SK-MEL-5 (cell line): ENCODE measurements at regions not wholly inside any gene's neighbourhood (a gene's known extent, or its start where the extent isn't known, plus 50 kb on each side); places are given as distances from the start of the nearest gene placed in this dataset.
"Not testable (repeated sequence)": the region's sequence is repeated elsewhere in the genome, so short reads cannot be mapped to it uniquely, and the experiment has no call there.

Experiments used
- DNase-seq: peaks from one replicate; pipeline ENCODE4 v3.0.0-alpha.2; 2016; ENCODE audit warnings: low read depth, low spot score
- in situ Hi-C: cut with HindIII; loops from 2 replicates; pipeline ENCODE4 v1.10.0; 2016; ENCODE audit warnings: low sequenced_read_pairs, high pct_unique_total_duplicates, low pct_unique_long_range_greater_than_20kb

GRCh38 chr15:20473465-20473864 is 68.1 kb downstream of the GOLGA6L6 start:
- in situ Hi-C loops, DNase-seq: not testable (repeated sequence)

GRCh38 chr15:20472983-20473382 is 68.6 kb downstream of the GOLGA6L6 start:
- DNase-seq, in situ Hi-C loops: not testable (repeated sequence)

DNA sequence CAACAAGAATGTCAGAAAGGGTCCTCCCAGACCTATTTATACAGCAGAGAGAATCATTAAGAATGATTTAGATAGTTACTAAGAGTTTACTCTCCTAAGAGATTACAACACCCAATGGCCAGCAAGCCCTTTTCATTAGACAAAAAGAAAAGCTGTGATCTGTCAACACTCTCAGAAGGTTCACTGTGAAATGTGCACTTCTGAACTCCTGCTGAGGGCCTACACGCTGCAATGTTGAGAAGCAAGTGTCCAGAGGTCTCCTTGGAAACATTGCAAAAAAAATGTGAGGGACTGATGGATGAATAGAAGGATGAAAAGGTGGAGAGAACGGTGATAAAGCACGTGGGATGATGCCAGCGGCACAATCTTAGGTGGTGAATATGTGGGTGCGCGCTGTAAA is 70.8 kb downstream of the GOLGA6L6 start:
- DNase-seq, in situ Hi-C loops: not testable (repeated sequence)

GRCh38 chr15:20441138-20441537 is 100.5 kb downstream of the GOLGA6L6 start:
- DNase-seq, in situ Hi-C loops: not testable (repeated sequence)

DNA sequence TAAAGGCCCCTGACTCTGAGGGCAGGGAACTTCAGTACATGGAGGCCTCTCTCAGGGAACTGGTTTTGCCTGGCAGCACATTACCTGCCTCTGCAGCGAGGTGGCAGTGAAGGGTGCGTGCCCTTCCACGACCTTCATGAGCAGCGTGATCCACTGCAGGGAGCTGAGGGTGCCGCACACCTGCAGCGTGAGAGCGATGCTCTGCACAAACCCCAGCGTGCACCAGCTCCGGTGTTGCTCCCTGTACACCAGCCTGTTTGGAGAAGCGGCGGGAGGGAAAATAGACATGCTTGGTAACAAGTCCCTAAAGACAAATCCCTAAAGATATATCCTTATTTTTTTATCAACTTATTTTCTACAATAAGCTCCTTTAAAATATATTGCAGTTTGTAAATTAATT is 101.2 kb downstream of the GOLGA6L6 start:
- DNase-seq, result not testable (repeated sequence)

GRCh38 chr15:20439111-20439510 is 102.5 kb downstream of the GOLGA6L6 start:
- DNase-seq, in situ Hi-C loops: not testable (repeated sequence)

More for the DNA sequence above, 101.2 kb downstream of the GOLGA6L6 start:
- in situ Hi-C loops, result not testable (repeated sequence)

DNA sequence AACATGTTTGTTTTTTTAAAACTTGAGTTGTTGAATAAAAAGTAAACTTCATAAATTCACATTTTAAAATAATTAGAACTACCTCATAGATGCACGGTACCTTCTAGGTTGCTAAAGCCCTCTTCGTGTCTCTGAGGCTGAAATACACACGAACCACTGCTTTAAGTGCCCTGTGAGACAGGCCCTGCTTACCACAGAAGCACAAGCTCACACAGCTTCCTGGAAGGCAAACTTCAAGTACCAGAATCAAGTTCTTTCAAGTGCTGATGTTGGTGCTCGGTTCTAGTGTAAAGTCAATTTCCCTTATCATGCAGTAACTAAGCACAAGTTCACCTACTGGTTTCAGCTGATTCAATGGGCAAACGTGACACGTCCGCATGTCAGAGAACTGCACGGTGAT is 103.3 kb downstream of the GOLGA6L6 start:
- in situ Hi-C loops, DNase-seq: not testable (repeated sequence)

DNA sequence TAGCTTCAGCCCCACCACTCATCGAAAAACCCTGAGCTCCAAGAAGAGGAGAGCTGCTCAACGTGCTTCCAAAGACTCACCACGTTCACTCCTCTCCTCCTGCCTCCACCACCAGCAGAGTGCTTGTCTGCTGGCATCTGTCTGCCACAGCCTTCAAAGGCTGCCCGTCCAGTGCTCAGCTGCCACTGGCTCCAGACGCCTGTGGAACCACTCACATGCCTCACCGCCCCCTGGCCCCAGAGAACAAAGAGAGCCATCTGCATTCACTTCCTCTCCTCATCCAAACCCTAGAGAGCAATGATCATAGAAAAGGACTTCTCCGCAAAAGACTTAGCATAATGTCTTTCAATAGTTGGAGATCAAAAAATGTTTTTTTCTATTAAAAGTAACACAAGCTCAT is 108.1 kb downstream of the GOLGA6L6 start:
- DNase-seq, in situ Hi-C loops: not testable (repeated sequence)

DNA sequence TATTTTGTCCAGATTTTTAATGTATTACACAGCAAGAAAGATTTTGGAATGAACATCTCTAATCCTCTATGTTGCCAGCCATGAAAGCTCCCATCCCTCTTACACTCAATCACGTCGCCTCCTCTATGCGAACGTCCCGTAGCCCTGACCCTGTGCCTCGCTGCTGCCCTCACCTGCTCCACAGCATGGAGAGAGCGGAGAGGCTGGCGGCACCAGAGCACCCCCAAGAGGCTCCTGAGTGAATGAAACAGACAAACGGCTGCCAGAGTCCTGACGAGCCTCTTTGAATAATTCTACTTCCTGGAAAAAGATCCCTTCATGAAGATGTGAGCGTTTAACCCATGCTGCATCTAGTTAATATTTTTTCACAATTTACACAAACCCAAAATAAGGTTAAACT is 111.1 kb downstream of the GOLGA6L6 start:
- in situ Hi-C loops, DNase-seq: not testable (repeated sequence)

DNA sequence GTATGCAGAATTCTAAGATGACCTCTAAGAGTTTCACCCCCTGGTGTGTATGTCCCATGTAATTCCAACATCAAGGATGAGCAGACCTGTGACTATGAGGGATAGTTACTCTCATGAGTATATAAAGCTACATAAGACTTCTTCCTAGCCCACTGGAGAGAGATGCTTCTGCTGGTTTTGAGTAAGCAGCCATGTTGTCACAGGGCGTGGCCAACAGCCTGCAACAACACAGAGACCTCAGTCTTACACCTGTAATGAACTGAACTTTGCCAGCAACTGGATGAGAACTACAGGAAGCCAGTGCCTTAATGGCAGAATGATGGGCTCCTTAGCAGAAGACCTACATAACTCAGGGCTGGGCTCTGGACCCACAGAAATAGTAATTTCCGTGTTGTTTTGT is 120.9 kb downstream of the GOLGA6L6 start:
- in situ Hi-C loops, DNase-seq: not testable (repeated sequence)

GRCh38 chr15:20416618-20417017 is 125.0 kb downstream of the GOLGA6L6 start:
- in situ Hi-C loops, DNase-seq: not testable (repeated sequence)

GRCh38 chr15:20409667-20410198 is 131.9 kb downstream of the GOLGA6L6 start:
- in situ Hi-C loops, result not testable (repeated sequence)

GRCh38 chr15:20409247-20409646 is 132.4 kb downstream of the GOLGA6L6 start:
- DNase-seq, result no peak
- in situ Hi-C loops, result no loop called here

More at GRCh38 chr15:20409667-20410198, 131.9 kb downstream of the GOLGA6L6 start:
- not testable (repeated sequence) for DNase-seq

GRCh38 chr15:20407553-20407952 is 134.0 kb downstream of the GOLGA6L6 start:
- in situ Hi-C loops, result no loop called here
- DNase-seq, result no peak

DNA sequence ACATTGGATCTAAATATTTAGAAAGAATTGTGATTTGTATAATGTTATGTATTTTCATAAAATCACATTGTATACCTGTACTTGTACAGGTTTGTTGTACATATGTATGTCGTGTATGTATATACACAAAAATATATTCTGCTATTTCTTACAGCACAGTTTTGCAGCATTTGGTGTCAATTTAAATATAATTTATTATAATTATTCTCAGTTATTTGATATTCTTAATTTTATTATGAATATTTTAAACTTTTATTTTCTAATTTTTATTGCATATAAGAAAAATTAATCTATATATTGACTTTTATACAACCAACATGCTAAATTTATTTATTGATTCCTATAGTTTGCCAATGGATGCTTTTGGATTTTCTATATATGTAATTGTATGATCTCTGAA is 137.0 kb downstream of the GOLGA6L6 start:
- DNase-seq, in situ Hi-C loops: not testable (repeated sequence)

- DNase-seq, in situ Hi-C loops: not testable (repeated sequence)
These were observed 139.0 kb downstream of the GOLGA6L6 start for GRCh38 chr15:20402586-20402985.

DNA sequence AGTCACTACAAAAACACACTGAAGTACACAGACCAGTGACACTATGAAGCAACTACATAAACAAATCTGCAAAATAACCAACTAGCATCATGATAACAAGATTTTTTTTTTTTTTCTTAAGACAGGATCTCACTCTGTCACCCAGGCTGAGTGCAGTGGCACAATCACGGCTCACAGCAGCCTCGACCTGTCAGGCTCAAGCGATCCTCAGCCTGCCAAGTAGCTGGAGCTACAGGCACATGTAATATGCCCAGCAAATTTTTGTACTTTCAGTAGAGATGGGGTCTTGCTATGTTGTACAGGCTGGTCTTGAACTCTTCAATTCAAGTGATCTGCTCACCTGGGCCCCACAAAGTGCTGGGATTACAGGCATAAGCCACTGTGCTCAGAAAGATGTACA is 140.5 kb downstream of the GOLGA6L6 start:
- in situ Hi-C loops, DNase-seq: not testable (repeated sequence)

- in situ Hi-C loops, DNase-seq: not testable (repeated sequence)
These were observed 142.9 kb downstream of the GOLGA6L6 start for GRCh38 chr15:20398680-20399079.

DNA sequence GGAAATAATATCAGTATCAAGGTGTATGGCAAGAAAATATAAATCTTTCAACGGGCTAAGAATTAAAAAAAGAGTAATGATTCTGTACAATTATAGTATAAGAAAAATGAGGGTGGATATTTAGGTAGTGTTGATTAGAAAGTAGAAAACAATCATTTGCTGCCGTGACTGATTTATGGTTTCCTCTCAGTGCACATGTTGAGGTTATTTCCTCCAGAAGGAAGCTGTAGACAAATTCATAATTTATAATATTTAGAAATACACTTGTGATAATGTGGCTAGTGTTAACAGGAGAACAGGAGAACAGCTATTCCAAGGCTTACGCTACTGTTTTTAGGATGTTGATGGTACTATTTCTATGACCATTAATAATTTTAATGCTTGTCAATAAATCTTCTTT is 153.4 kb downstream of the GOLGA6L6 start:
- in situ Hi-C loops, DNase-seq: not testable (repeated sequence)
